GM18519 (cell line): ENCODE measurements at regions not wholly inside any gene's neighbourhood (a gene's known extent, or its start where the extent isn't known, plus 50 kb on each side); places are given as distances from the start of the nearest gene placed in this dataset.
"Not testable (repeated sequence)": the region's sequence is repeated elsewhere in the genome, so short reads cannot be mapped to it uniquely, and the experiment has no call there.

Experiments
- ATAC-seq: cut with Tn5 transposase; IDR thresholded peaks from one replicate; pipeline ENCODE4 v1.9.1; 2021; ENCODE audit warnings: mild to moderate bottlenecking, moderate library complexity; ENCODE audit not compliant: unreplicated experiment, low FRiP score

DNA sequence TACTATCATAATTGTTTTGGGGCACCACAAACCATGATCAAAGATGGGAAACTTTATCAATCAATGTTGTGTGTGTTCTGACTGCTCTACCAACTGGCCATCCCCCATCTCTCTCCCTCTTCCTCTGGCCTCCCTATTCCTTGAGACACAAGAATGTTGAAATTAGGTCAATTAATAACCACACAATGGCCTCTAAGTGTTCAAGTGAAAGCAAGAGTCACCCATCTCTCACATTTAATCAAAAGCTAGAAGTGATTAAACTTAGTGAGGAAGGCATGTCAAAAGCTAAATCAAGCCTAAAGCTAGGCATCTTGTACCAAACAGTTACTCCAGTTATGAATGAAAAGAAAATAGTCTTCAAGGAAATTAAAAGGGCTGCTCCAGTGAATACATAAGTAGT lies 390.3 kb upstream of the NFIA start:
- no peak for ATAC-seq

- not testable (repeated sequence) for ATAC-seq
Observed at GRCh38 chr1:60688221-60688620, 394.1 kb upstream of the NFIA start.

- ATAC-seq: no peak
Observed at GRCh38 chr1:60681095-60681860, 401.1 kb upstream of the NFIA start.

- ATAC-seq: no peak
Observed at GRCh38 chr1:60679524-60680375, 402.6 kb upstream of the NFIA start.

DNA sequence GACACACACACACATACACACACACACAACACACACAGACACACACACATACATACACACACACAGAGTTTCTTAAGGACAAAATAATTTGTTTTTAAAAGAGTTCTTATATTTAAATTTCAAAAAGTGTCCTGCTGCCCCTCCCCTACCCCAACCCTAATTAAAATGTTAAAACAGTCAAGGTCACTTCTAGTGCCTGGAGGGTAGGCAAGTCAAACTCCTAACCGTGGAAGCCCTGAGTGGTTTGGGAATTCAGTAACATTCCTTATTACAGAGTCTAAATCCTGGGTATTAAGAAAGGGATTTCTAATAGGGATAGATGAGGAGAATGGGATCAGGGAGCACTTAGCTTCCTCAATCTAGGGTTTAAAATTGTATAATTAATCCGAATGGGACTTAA lies 403.6 kb upstream of the NFIA start:
- ATAC-seq: no peak

DNA sequence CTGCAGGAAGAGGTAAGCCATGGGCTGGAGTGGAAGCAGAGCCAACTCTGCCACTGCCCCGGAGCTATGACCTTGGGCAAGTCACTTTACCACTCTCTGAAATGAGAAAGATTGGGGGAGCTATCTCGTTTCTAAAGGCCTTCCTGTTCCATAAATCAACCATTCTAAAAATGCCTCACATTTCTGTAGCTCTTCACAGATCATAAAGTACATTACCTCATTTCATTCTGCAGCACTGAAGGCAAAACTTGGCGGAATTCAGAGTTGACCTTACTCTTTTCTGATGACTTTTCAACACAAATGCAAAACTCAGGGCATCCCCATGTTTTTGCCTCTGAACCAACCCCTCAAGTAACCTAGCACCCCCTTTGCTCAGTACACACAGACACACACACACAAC lies 404.0 kb upstream of the NFIA start:
- no peak for ATAC-seq

DNA sequence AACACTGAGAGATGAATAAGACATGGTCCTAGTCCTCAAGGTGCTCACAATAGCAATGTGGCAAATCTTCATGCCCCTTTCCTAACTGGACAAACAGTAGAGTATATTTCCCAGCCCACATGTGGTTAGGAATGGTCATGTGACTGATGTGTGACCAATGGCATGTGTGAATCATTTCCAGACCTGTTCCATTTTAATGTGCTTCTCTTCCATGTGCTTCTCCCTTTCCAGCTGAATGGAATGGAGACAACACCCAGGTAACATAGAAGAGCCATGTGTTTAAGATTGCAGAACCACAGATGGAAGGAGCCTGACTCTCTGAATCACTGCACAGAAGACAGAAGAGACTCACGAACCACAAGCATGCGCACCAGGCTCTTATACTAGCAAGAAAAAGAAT lies 409.9 kb upstream of the NFIA start:
- no peak for ATAC-seq

DNA sequence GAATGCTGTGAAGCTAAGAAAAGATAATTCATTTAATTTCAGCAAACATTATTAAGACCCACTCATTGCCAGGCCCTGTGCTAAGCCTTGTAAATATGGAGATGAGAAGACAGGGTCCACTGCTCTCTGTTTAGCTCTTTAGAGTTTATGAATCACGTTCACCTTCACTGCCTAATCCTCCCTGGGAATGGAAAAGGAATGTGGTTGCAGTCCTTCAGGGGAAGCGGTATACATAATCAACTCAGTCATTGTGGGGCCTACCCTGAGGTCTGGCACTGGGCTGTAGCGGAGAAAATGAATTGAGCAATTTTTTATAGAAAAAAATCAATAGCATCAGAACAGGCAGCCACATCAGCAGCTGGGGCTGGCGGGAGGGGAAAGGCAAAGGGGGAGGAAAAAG lies 412.1 kb upstream of the NFIA start:
- ATAC-seq: no peak

- ATAC-seq: no peak
Observed at GRCh38 chr1:60668585-60668984, 413.8 kb upstream of the NFIA start.

DNA sequence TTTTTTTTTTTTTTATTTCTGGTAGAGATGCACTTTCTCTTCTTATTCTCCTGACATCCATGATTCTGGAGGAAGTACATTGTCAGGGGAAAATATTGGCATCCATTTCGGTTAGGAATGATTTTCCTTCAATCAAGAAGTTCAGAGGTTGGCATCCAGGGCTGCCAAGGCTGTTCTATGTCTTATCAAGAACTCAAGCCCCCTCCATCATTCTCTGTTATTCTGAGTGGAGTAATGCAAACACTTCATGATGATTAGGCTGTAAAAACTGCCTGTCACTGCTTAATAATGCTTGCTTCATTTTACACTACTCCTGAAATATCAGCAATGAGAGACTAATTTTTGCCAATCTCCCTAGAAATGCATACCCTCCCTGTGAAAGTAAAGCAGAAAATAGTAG lies 417.1 kb upstream of the NFIA start:
- no peak for ATAC-seq

GRCh38 chr1:60664086-60664625 lies 418.2 kb upstream of the NFIA start:
- ATAC-seq: no peak

GRCh38 chr1:60662486-60663044 lies 419.8 kb upstream of the NFIA start:
- no peak for ATAC-seq

- ATAC-seq: no peak
Observed at GRCh38 chr1:60657926-60658325, 424.4 kb upstream of the NFIA start.

DNA sequence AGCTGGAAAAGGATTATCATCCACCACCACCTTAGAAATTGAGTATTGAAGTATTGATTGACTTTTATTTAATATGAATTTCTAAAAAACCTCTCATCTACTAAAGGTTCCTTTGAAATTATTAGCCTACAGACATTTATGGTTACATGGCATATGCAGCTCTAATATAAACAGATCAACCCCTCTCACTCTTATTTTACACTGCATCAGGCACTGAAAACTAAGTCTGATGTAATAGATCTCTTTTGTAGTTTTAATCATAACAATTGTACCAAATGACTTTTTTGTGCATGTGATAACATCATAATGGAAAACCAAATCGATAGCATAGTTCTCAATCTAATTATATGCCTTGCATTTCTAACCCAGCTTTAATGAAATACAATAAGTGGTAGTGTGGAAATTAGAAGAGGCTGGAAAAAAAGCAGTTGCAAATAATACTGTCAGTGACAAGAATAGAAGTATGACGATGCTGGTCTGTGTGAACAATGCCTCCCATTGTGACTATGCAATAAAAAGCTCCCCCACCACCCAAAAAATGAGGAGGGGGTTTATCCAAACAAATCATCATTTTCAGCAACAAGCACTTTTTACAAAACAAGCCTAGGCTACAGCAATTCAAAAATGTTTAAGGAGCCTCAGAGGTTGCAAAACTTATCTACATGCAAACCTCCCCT lies 426.5 kb upstream of the NFIA start:
- no peak for ATAC-seq

DNA sequence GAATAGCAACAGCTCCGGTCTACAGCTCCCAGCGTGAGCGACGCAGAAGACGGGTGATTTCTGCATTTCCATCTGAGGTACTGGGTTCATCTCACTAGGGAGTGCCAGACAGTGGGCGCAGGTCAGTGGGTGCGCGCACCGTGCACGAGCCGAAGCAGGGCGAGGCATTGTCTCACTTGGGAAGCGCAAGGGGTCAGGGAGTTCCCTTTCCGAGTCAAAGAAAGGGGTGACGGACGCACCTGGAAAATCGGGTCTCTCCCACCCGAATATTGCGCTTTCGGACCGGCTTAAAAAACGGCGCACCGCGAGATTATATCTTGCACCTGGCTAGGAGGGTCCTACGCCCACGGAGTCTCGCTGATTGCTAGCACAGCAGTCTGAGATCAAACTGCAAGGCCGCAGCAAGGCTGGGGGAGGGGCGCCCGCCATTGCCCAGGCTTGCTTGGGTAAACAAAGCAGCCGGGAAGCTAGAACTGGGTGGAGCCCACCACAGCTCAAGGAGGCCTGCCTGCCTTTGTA lies 442.3 kb upstream of the NFIA start:
- not testable (repeated sequence) for ATAC-seq

DNA sequence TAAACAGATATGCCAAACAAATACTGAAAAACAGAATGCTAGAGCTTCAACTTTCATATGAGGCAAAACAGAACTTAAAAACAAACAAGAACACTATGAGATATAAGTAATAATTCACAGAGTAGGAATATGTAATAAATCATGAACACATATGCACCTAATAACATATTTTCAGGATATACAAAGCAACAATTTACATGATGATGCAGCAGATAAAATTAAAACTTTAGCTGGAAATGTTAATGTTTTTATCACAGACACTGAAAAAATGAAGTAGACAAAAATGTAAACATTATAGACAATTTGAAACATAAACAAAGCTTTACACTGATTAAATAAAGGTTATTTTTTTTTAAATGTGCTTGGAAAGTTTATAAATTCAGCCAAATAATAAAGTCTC lies 443.1 kb upstream of the NFIA start:
- ATAC-seq: no peak

- ATAC-seq: no peak
Observed at GRCh38 chr1:60637651-60638050, 444.7 kb upstream of the NFIA start.

- no peak for ATAC-seq
Observed at GRCh38 chr1:60636946-60637345, 445.4 kb upstream of the NFIA start.

DNA sequence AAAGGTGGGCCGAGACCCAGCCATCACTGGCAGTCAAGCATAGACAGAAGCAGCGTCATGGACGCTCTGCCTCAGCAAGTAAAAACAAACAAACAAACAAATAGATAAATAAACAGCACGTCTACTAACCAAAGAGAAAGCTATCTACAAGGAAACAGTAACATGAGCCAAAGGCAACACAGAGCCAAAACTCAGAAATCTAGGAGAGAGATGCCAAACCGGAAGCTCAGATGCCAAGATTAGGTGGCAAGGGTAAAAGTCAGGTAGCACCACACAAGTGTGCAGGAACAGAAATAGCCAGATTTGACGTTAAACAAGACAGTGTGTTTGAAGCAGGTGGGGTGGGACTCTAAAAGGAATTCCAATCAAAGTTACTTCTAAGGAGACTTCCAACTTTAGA lies 448.3 kb upstream of the NFIA start:
- ATAC-seq: no peak

- ATAC-seq: no peak
Observed at GRCh38 chr1:60622486-60622885, 459.9 kb upstream of the NFIA start.
